Adrenal gland (tissue), 5 donors: ENCODE measurements at regions not wholly inside any gene's neighbourhood (a gene's known extent, or its start where the extent isn't known, plus 50 kb on each side); places are given as distances from the start of the nearest gene placed in this dataset.

Source experiments
- CTCF ChIP-seq, 6 experiments: fragments of 450-650 bp in 4 of 6; fragments of 200-600 bp in 2 of 6; sonication (generic) in 1 of 6; IDR thresholded peaks; 1 replicate in 5 of 6; 2 replicates in 1 of 6; pipeline versions ENCODE4 v1.5.1 to v1.8.0; 2016 to 2021; ENCODE audit warnings: antibody characterized with exemption in 6 of 6, mild to moderate bottlenecking in 2 of 6, moderate library complexity in 1 of 6
- POLR2A ChIP-seq, 2 donors: fragments of 450-650 bp; IDR thresholded peaks; one replicate each; pipeline ENCODE4 v1.6.1; 2017; ENCODE audit warnings: antibody characterized with exemption in 2 of 2, mild to moderate bottlenecking in 2 of 2, moderate library complexity in 1 of 2
- donor health status: DM: no; HTN: no; CAD: no.

GRCh38 chr7:94251-94801 lies 98.0 kb upstream of the FAM20C start:
- no peak for TF ChIP-seq CTCF (IDR thresholded peaks at IDR 0.05)
- TF ChIP-seq POLR2A (IDR thresholded peaks at IDR 0.05) = no peak
